SIG-M5 (cell line): ENCODE measurements at regions not wholly inside any gene's neighbourhood (a gene's known extent, or its start where the extent isn't known, plus 50 kb on each side); places are given as distances from the start of the nearest gene placed in this dataset.
A peak's percentile ranks its signal among the peaks of the same experiment; 100 is the strongest.

Experiments used
- DNase-seq: peaks from one replicate; lab custom pipeline; 2025; lab: John Stamatoyannopoulos, UW

GRCh38 chr4:184879271-184879670 is 53.5 kb upstream of the ACSL1 start:
- no peak for DNase-seq

- no peak for DNase-seq
Measured at GRCh38 chr4:184882276-184882675, 56.5 kb upstream of the ACSL1 start.

DNA sequence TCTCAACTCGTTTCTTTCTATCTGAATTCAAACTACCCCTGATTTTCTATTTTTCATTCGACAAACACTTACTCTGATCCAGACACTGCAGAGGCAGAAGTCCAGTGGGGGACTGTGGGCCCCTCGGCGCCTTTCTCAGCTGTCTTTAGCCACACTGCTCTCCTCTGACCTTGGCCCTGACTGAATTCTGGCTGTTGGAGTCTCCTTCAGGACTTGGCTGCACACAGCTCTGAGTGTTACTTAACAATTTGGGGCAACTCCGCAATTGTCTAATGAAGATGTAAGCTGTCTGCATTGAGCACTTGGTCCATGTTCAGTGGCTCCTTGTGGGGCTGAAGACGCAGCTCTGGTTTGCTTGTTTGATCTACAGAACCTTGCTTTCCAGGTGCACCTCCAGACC is 57.3 kb upstream of the ACSL1 start:
- no peak for DNase-seq

DNA sequence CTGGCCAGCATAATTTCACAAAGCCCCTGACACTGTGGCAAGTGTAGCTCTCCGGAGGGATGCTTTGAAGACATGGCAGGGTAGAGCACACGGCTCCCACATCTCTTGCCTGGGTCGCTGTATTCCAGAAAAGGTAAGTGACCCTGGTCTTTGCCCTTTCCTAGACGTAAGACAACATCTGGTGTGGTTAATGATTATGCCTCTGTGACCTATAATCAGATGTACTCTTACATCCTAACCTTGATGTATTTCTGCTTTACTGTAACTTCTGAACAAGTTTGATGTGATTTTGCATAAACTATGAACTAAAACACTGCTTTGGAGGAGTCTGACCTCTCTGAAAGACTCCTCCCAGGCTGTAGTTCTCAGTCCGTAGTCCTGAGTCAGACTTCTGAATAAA is 59.1 kb upstream of the ACSL1 start:
- no peak for DNase-seq

- DNase-seq, result no peak
Measured at GRCh38 chr4:184885602-184886001, 59.8 kb upstream of the ACSL1 start.

DNA sequence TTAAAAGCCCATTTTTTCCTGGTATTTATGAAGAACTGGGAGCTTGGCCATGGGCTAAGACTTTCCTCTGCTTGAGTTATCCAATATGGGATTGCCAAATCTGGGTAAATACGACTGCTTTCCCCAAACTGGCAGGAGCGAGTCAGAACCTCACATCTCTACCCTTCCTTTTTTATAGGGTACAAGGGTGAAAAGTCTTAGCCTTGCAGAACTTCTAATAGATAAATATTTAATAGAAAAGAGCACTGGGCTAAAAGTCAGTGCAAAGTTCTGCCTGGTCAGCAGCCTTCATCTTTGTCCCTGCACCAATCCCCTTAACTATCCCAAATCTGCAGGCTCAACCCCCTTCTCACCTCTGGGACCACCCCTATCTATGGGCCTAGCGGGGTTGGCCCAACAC is 61.6 kb upstream of the ACSL1 start:
- no peak for DNase-seq

DNA sequence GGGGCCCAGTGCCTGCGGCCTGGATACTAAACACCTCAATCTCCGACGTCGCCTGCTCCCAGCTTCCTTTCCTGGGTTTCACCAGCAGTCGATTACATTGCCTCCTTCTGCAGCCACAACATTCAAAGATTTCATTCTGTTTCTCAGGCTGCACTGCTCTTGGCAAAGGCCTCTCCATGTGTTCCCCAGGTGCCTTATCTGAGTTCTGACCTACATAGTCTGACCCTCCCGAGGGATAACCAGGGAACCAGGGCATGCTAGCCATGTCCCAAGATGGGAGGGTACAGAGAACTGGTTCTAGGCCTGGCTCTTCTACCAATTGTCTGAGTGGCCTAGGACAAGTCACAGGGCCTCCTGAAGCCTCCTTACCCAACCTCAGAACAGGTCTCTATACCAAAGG is 62.2 kb upstream of the ACSL1 start:
- no peak for DNase-seq

DNA sequence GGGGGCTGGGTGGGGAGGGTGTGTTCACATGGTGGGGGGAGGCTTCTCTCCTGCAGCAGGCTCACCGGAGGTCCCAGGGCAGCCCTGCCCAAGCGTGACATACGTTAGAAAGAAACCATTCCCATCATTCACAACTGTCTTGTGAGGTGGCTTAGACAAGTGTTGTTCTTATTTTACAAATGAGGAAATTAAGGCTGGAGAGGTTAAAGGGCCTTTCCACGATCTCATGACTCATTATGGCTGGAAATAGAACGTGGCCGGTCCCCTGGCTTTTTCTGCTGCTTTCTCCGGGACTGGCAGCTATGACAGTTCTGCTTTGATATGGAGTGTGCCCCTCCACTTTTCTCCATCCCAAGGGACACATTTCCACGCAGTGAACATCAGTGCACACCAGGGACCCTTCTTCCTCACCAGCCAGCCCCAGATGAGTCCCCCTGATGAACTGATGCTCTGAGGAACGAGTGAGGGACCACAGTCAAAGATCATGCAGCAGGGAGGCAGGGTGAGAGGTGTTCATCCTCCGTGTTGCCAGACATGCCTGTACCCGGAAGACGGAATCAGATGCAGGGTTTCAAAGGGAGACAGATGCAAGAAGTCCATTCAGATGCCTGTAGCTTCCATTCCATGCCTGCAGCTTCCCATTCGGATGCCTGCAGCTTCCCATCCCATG is 64.0 kb upstream of the ACSL1 start:
- DNase-seq, result peak; percentile 2

GRCh38 chr4:184890499-184890898 is 64.7 kb upstream of the ACSL1 start:
- no peak for DNase-seq

DNA sequence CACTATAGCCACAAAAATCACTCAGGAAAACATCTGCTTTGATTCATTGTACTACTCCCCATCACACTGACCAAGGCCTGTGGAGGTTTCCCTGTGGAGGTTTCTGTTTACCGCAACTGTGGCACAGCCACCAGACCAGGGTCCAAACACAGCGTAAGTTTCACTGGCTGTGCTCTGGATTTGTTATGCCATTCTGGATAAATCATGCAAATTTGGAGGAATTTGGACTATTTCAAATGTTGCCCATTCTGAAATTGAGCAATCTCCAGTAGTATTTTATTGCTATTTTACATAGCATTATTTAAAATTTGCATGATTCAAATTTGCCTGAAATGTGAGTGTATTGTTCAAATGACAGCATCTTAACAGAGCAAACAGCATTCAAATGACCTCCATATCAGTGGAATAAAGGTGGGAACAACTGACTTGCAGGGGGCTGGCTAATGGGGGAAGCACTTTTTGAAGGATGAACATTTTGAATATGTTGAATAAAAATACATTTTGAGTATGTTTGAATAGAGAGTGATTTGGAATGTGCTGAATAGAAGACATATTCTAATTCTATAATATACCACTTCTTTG is 66.1 kb upstream of the ACSL1 start:
- DNase-seq, result no peak

- DNase-seq, result no peak
Measured at GRCh38 chr4:184892999-184893398, 67.2 kb upstream of the ACSL1 start.

DNA sequence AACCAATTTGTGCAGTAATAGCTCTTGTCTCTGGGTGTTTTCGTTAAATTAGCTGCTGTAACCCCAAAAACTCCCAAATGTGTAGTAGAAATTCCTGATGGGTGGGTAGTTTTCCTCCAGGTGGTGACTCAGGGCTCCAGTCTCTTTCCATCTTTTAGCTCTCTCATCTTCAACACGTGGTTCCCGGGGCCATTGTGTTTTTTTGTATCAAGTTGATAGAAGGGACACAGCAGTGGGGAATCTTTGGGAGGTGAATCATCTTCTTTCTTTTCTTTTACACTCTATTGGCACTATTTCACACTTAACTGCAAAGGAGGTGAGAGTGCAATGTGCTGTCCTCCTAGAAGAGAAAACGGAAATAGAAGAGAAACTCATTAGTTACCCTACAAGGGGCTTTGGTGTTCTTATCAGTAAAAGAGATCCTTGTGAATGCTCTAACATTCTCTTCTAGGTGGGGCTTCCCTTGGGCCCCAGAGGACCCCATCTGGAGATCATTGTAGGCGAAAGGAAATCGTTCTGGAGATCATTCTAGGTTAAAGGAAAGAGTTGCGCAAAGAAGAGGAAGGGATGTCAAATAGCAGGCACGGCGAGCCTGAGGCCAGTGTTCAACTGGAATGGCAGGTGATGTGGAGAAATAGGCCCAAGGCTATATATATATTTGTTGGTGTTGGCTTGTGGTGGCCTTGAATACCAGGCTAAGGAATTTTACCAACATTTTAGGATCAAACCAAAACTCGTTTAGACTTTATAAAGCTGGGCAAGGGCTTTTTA is 68.2 kb upstream of the ACSL1 start:
- no peak for DNase-seq

DNA sequence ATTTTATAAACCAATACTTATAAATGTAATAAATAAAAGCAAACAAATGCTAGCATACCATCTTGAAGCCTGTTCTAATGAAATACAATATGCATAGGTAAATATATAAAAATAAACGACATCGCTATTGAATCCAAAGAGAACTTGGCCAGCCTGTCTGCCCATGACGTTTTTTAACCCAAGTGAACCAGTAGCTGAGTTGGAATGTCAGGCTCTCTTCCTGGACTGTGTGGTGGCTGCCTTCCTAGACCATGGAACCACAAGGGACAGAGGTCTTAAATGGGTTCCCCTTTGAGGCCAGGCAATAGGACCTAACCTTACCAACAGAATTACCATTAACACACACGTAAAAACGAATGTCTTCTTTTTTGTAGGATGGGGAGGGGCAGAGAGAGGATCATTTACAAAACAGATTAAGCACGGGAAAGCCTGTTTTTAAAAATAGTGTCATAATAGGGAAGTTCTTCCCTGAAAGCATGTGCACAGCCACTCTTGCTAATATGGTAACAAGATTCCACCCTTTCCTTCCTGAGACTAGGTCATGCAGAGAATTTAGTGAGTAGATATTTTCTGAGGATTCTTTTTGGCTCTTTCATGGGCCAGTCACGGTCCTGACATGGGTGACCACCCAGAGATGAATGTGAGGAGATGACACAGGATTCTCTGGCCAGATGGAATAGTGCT is 69.4 kb upstream of the ACSL1 start:
- no peak for DNase-seq

DNA sequence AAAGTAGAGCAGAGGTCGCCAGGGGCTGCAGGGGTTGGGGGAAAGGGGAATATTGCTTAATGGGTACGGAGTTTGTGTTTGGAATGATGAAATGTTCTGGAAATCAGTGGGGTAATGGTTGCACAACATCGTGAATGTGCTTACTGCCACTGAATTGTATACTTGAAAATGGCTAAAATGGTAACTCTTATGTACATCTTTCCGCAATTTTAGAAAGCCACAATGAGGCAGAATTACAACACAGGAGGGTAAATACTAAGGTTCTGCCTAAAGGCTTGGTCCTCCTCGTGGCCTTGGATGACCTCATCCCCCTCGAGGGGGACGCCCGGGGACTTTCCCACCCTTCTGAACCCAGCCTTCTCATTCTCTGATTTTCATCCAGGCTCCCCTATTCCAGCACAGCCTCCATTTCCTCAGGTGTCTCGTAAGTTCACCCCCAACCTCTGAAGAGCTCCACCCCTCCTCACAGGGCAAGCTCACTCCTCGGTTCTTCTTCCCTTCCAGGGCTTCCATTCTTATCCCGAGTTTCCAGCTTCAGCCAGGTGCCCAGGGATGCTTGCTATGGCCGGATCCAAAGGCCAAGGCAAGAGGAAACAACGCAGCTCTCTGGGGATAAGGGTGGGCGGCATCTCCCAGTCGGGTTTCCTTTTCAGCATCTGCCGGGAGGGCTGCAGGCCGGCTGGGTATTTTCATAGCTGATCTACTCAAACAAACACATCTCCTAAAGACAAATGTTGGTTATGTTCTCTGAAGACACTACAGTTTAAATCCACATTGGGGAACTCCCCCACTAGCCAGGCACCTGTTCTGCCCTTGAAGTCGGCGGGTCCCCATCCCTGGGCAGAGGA is 71.3 kb upstream of the ACSL1 start:
- DNase-seq, result peak; percentile 19

DNA sequence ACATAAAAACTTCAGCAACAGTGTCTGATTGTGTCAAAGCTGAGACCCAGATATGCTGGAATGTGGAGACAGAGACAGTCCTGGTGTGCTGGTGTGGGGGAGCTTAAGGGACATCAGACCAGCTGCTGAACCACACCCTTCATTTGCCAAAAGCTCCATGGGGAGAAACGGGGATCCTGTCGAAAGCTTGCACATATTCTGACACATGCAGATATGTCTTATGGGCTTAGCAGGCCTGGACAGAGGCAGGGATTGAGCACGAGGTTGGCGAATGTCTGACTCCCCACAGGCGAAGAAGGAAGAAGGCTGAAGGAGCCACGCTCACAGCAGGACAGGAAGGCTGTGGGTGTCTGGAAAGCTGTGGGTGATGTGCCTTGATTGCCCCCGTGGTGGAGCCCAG is 72.1 kb upstream of the ACSL1 start:
- DNase-seq, result no peak

GRCh38 chr4:184898793-184899192 is 73.0 kb upstream of the ACSL1 start:
- no peak for DNase-seq

GRCh38 chr4:184899261-184900134 is 73.7 kb upstream of the ACSL1 start:
- no peak for DNase-seq

DNA sequence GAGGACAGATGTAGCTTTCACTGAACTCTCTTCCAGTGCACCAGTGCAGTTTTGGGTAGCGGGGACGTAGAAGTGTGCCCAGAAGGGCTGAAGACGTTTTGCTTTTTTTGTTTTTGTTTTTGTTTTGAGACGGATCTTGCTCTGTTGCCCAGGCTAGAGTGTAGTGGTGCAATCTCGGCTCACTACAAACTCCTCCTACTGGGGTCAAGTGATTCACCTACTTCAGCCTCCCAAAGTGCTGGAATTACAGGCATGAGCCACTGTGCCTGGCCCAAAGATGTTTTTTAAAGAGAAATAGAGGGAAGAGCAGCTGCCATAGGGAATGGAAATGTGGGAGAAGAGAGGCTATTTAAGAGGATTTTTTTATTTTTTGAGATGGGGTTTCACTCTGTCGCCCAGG is 74.4 kb upstream of the ACSL1 start:
- no peak for DNase-seq

- DNase-seq, result no peak
Measured at GRCh38 chr4:184902550-184902949, 76.8 kb upstream of the ACSL1 start.

GRCh38 chr4:184906480-184907097 is 80.8 kb upstream of the ACSL1 start:
- DNase-seq, result no peak
